Calu3 (cell line): ENCODE measurements at regions not wholly inside any gene's neighbourhood (a gene's known extent, or its start where the extent isn't known, plus 50 kb on each side); places are given as distances from the start of the nearest gene placed in this dataset.

Source experiments
- BruUV-seq: library from RNA; stranded (reverse); fragments of 400-500 nt; replicated peaks from 2 replicates; lab custom pipeline; 2021; lab: Mats Ljungman, UMichigan
- CTCF ChIA-PET: fragments of 300-600 bp; sonication (Branson Sonifier 250); formaldehyde crosslinking; loops from one replicate; lab custom pipeline; 2022; ENCODE audit warnings: antibody characterized with exemption; lab: Charles Lee
- DNase-seq: peaks from one replicate; pipeline ENCODE4 v3.0.0; 2022
- H3K27ac Mint-ChIP-seq: one replicate; pipeline ENCODE4 v1.8.0; 2022; ENCODE audit warnings: mixed read lengths; ENCODE audit not compliant: unreplicated experiment
- H3K27me3 Mint-ChIP-seq: one replicate; pipeline ENCODE4 v1.8.0; 2022; ENCODE audit warnings: mixed read lengths; ENCODE audit not compliant: unreplicated experiment
- H3K36me3 Mint-ChIP-seq: one replicate; pipeline ENCODE4 v1.8.0; 2022; ENCODE audit warnings: mild to moderate bottlenecking, moderate library complexity, mixed read lengths; ENCODE audit not compliant: insufficient read depth, unreplicated experiment
- H3K4me1 Mint-ChIP-seq: one replicate; pipeline ENCODE4 v1.8.0; 2022; ENCODE audit warnings: mild to moderate bottlenecking, low read depth, mixed read lengths; ENCODE audit not compliant: unreplicated experiment
- H3K4me3 Mint-ChIP-seq: one replicate; pipeline ENCODE4 v1.8.0; 2022; ENCODE audit warnings: mild to moderate bottlenecking, low read depth, moderate library complexity, mixed read lengths; ENCODE audit not compliant: unreplicated experiment
- H3K9me3 Mint-ChIP-seq: one replicate; pipeline ENCODE4 v1.8.0; 2022; ENCODE audit warnings: low read depth, mixed read lengths; ENCODE audit not compliant: unreplicated experiment
- intact Hi-C: fragments of 100-400 bp; cut with micrococcal nuclease; formaldehyde crosslinking; loops from one replicate; pipeline ENCODE4 v1.10.0; 2022; ENCODE audit not compliant: unreplicated experiment
- TF ChIP-seq, protein P1 (sequence below): fragments of 200-600 bp; IDR thresholded peaks from one replicate; pipeline ENCODE4 v1.8.0; 2022; ENCODE audit warnings: antibody characterized with exemption; ENCODE audit not compliant: unreplicated experiment

- H3K4me1 Mint-ChIP-seq, result no peaks in the 10 kb centered on the region
- H3K27me3 Mint-ChIP-seq, result no peaks in the 10 kb centered on the region
- no peak overlapping the region for H3K4me3 Mint-ChIP-seq
- no peaks in the 10 kb centered on the region for H3K36me3 Mint-ChIP-seq
- TF ChIP-seq, protein P1, sequence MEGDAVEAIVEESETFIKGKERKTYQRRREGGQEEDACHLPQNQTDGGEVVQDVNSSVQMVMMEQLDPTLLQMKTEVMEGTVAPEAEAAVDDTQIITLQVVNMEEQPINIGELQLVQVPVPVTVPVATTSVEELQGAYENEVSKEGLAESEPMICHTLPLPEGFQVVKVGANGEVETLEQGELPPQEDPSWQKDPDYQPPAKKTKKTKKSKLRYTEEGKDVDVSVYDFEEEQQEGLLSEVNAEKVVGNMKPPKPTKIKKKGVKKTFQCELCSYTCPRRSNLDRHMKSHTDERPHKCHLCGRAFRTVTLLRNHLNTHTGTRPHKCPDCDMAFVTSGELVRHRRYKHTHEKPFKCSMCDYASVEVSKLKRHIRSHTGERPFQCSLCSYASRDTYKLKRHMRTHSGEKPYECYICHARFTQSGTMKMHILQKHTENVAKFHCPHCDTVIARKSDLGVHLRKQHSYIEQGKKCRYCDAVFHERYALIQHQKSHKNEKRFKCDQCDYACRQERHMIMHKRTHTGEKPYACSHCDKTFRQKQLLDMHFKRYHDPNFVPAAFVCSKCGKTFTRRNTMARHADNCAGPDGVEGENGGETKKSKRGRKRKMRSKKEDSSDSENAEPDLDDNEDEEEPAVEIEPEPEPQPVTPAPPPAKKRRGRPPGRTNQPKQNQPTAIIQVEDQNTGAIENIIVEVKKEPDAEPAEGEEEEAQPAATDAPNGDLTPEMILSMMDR, result peak; percentile 35
- H3K27ac Mint-ChIP-seq, result no peak overlapping the region
- CTCF ChIA-PET, result no interaction called here
- DNase-seq, result no peak
- intact Hi-C loops, result no loop called here
- no peaks in the 10 kb centered on the region for H3K9me3 Mint-ChIP-seq
- BruUV-seq, result no TSS peak
Measured at GRCh38 chrX:106220177-106220576, 52.1 kb downstream of the PWWP3B start.

DNA sequence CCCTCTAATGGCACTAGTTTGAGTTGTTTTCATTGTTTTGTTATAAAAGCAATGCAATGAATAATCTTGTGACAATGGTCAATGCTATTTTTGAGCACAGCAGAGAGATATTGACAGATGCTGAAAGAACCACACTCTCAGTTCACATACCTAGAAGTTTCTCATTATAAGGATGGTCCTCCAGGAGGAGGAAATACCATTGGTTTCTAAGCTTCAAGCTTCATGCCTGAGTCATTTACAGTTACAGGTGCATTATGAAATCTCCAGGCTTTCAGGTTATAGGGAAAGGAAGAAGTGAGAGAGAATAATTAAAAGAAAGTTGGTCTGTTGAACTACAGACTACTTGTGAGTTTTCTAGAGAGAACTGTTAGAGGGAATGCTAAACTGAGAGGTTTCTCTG is 75.3 kb downstream of the PWWP3B start:
- intact Hi-C loops, result no loop called here
- Mint-ChIP-seq H3K4me1 (peaks cover 15% of the 10 kb centered on the region), H3K9me3 (no peaks in the 10 kb centered on the region), H3K4me3 (no peak overlapping the region), H3K36me3 (no peaks in the 10 kb centered on the region), H3K27ac (peak overlapping the region; percentile 66), H3K27me3 (no peaks in the 10 kb centered on the region)
- TF ChIP-seq, protein P1, result no peak
- no peak for DNase-seq
- no TSS peak for BruUV-seq
- CTCF ChIA-PET, result no interaction called here

DNA sequence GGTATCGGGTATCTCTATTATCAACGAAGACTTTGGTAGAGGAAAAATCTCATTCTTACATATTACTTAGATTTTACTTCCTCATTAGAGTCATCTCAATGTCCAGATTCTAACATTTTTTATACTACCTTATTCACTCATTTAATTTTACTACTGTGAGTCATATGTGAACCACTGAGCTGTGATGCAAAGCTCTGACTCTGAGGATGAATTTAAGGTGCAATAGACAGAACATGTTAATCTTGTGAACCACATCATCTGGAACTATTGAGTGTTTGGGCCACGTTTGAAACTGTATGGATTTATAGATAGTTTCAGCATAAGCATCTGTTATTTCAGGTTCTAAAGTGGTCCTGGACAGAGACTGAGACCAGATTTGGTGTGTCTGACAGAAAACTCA is 78.4 kb downstream of the PWWP3B start:
- H3K4me1 Mint-ChIP-seq, result peaks cover 15% of the 10 kb centered on the region
- DNase-seq, result no peak
- H3K4me3 Mint-ChIP-seq, result no peak overlapping the region
- no TSS peak for BruUV-seq
- intact Hi-C loops, result no loop called here
- no peaks in the 10 kb centered on the region for H3K27me3 Mint-ChIP-seq
- TF ChIP-seq, protein P1, result no peak
- H3K9me3 Mint-ChIP-seq, result no peaks in the 10 kb centered on the region
- no peaks in the 10 kb centered on the region for H3K36me3 Mint-ChIP-seq
- no peak overlapping the region for H3K27ac Mint-ChIP-seq
- CTCF ChIA-PET, result interaction anchor here (1.6 kb wide), 1 partner anchor 17 kb away, joined by 3 read pairs; no protein-coding TSS in a partner anchor

DNA sequence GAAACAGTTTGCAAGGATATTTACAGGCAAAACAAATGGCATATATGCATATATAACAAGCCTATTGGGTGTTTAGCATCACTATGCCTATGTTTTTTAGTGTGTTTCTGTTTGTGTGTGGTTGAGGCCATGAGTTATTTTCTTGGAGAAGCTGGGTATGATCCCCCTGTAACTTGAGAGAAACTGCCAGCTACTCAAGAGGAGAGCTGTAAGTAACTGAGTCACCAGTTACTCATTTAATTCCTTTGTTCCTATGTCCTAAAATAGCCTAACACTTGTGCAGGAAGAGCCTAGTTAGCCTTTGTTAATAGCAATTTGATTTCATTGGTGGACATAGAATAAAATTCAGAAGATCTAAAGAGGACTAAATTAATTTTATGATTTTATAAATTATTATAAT is 79.1 kb downstream of the PWWP3B start:
- Mint-ChIP-seq H3K27me3 (no peaks in the 10 kb centered on the region), H3K4me1 (peaks cover 15% of the 10 kb centered on the region), H3K27ac (no peak overlapping the region), H3K9me3 (no peaks in the 10 kb centered on the region), H3K36me3 (no peaks in the 10 kb centered on the region), H3K4me3 (no peak overlapping the region)
- intact Hi-C loops, result no loop called here
- TF ChIP-seq, protein P1, result no peak
- BruUV-seq, result no TSS peak
- CTCF ChIA-PET, result interaction anchor here (1.6 kb wide), 1 partner anchor 17 kb away, joined by 3 read pairs; no protein-coding TSS in a partner anchor
- DNase-seq, result no peak
